ENCODE measurements at regions not wholly inside any gene's neighbourhood (a gene's known extent, or its start where the extent isn't known, plus 50 kb on each side); places are given as distances from the start of the nearest gene placed in this dataset.

DNA sequence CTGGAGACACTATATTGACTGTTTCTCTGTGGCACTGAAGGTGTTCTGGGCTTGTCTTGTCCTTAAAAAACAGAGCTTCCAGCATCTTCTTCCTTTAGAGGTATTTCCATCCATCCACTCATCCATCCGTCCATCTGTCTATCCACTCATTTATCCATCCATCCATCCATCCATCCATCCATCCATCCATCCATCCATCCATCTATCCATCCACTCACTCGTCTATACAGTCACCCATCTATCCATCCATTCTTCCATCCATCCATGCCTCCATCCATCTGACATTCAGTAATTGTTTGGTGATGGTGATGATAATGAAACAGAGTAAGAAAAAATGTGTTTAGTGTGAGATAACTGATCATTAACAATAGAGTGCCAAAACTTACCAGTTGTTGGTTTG is 334.8 kb downstream of the NSG2 start:
- no peak for DNase-seq

DNA sequence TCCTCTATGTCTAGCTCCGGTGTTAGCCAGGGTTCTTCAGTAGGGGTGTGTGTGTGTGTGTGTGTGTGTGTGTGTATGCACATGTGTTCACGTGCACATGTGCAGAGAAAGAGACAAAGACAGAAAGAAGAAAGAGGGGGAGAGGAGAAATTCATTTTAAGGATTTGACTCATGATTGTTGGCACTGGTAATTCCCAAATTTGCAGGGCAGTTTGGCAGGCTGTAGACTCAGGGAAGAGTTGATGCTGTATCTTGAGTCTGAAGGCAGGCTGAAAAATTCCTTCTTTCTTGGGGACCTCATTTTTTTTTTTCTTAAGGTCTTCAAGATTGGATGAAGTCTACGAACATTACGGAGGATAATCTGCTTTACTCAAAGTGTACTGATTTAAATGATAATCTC is 335.7 kb downstream of the NSG2 start:
- no peak for DNase-seq

DNA sequence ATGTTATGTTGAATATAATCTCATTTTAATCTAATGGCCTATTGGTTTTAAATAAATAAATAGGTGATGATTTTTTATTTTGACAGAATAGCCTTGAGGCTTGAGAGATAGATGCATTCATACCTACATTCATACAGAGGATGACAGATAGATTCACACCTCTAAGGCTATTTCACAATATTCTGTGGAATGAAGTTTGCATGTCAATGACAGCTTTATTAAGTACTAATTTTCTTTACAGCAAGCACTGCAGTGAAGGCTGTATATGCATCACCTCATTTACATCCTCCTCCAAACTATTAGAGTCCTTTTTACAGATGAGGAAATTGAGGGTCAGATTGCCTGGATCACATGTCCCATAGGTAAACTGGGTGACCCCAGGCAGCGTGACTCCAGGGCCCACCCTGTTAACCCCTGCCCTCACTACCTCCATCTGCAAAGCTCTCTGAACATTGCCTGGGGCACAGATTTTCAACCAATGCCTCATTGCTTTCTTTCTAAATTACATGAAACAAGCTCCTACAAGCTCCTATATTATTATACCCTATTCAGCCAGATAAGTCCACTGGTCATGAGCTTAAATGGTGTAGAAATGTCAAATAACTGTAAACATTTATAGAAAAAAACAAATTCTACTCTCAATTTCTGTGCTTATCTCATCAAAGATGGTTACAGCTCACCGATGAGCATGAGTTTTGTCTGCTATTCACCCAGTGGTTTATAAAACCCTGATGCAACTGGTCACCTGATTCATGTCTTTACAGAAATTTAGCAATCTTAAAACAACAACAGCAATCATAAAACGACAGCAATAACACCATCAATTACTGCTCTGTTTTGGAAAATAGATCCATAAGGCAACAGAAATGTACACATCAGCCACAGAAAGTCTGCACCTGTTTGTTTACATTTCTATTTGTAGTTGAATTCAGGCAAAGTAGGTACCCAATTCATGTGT is 338.0 kb downstream of the NSG2 start:
- no peak for DNase-seq

DNA sequence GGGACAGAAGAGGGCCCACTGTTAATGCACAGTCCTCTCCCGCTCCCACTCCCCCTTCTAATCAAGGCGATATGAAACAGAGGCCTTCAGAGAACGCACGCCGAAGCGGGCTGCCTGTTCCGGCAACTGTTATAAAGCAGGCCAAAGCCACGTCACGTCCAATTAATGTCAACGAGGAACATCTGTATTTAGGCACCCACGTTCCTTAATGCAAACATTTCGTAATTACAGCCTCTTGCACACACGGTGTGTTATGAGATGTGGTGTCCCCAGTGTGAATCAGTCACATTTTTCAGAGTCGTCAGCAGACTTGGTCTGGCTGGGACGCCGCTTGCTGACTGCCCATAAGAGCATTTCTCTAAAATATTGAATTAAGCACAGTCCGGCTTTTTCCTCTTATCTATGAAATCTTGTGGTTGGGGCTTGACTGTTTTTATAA is 339.0 kb downstream of the NSG2 start:
- DNase-seq: no peak

DNA sequence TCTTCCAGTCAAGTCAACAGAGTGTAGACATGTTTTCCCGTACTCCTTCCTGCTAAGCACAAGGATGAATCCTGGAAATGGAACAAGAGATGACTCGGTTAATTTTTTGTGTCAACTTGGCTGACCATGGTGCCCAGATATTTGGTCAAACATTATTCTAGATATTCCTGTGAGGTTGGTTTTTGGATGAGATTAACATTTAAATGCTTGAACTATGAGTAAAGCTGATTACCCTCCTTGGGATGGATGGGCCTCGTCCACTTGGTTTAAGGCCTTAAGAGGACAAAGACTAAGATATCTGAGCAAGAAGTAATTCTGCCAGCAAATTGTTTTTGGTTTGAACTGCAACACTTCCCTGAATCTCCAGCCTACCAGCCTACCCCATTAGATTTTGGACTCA is 338.1 kb upstream of the MSX2 start:
- DNase-seq: no peak

DNA sequence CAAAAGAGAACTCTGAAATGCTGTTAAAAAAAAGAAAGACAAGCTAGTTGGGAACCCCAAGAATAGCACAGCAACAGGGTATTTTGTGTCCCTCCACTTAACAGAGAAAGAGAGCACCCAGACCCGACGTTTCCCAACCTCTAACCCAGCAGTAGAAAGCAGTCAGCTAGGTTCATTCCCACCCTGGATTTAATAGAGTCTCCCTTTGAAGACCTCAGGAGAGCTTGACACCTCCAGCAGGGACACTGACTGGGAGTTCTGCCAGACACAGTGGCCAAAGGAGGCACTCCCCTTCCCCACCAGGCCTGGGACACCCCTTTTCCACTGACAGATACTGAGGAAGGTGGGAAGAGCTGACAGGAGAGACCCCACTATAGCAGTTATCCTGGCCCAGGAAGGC is 337.5 kb upstream of the MSX2 start:
- DNase-seq: no peak

DNA sequence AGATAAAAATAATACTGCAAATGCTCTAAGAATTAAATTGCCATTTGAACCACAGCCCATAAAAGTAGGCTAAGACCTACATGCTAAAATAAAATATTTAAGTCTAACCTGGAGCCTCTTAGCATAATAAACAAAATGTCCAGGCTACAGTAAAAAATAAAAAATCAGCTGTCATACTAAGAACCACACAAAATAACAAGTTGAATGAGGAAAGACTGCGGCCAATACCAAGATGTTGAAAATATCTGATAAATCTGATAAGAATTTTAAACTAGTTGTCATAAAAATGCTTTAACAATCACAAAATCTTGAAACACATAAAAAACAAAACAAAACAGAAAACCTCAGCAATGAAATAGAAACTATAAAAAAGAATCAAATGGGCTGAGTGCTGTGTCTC is 336.9 kb upstream of the MSX2 start:
- no peak for DNase-seq

DNA sequence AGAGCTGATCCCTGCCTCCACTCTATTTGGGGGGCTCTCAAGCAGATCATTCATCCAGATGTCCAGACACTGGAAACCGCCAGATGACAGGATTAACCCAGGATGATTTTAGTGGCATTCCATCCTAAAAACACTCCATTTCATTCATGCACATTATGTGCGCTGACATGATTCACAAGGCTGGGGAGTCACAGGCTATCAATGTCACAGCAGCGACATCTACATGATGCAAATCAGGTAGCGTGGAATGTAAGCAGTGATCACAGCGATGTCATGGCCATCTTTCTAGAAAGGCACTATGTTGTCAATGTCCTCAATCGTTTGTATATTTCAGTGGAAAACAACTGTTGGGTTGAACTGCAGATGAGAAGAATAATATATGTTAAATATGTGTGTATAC is 331.5 kb upstream of the MSX2 start:
- DNase-seq: no peak

DNA sequence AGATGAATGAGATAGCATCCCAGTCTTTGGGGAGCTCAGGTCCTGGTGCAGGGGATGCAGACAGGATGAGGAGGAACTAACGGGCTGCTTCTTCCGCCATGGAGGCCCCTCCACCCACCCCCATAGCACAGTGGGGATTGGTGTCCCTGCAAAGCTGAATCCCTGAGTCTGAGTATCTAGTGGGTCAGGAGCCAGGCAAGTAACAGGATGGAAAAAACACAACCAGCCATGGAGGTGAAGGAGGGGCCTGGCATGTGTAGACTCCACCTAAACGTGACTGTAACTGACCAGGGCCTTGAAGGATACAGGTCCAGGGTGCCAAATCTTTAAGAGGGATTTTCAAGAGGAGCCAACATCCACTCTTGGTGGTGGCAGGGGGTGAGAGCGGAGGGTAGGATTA is 327.8 kb upstream of the MSX2 start:
- no peak for DNase-seq

DNA sequence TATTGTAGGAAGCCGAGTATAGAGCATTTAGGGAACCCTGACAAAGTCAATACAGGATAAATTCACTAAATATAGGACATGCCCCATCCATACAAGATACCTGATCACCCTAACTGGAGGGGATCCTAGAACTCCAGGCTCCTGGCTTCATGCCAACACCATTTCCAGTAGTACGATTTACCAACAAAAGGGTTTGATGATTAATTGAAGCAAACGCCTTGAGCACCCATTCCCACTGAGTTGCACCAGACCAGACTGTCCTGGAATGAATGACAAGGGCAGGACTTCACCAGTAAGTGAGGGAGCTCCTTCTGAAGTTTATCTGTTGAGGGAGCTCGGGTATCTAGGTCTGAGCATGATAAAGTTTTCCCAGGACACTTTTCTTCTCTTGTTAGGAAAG is 327.2 kb upstream of the MSX2 start:
- DNase-seq: no peak

DNA sequence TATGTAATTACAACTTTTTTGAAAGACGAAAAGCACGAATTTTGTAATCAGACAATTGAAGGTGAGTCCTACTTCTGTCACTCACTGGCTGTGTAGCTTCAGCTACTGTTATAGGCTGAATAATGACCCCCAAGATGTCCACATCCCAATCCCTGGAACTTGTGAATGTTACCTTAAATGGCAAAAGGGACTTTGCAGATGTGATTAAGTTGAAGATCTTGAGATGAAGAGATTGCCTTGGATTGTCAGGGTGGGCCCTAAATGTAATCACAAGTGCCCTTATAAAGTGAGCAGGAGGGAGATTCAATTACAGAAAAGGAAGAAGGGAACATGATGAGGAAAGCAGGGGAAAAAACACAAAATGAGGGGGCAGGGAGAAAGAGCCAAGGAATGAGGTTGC is 326.2 kb upstream of the MSX2 start:
- DNase-seq: no peak

DNA sequence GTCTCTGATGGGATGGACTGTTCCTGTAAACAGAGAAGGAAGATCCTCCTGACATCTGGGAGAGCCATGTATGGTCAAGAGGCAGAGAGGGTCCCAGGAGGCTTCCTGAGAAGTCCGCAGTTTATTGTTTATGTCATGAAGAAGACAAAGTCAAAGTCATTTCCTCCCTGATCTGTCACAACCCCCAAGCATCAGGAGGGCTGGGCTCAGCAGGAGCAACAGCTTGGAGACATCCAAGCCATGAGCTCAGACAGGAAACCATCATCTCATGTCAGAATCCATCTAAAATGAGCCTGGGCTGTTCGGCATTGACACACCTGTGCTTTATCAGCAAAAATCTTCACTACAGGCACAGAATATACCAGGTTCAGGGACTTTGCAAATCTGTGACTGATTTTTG is 325.0 kb upstream of the MSX2 start:
- no peak for DNase-seq

DNA sequence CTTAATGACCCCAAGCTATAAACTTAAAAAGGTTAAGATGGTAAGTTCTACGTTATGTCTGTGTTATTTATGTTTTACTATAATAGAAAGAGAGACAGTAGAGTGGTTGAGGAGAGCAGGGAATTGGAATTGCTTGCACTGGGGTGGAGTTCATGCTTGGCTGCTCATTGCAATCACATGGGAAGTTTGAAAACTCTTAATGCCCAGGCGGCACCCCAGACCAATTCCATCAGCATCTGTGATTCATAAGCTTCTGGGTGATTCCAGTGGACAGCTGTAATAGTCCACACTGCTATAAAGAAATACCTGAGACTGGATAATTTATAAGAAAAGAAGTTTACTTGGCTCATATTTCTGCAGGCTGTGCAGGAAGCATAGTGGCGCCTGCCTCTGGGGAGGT is 323.9 kb upstream of the MSX2 start:
- DNase-seq: no peak

DNA sequence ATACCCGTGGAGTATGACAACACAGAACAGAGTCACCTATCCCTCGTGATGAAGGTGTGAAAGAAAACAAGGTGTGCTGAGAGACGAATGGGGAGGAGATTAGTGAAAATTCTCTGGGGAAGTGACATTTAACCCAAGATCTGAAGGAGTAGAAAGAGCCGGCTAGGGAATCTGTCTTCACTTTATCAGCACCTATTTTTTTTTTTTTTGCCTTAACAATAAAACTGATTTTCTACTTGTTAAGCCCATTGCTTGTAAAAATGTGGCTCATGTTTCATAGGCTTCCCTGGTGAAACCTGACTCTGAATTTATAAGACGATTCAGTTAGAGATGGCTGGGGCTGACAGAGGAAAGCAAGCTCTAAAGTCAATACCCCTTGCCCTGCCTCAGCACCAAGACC is 322.6 kb upstream of the MSX2 start:
- no peak for DNase-seq

DNA sequence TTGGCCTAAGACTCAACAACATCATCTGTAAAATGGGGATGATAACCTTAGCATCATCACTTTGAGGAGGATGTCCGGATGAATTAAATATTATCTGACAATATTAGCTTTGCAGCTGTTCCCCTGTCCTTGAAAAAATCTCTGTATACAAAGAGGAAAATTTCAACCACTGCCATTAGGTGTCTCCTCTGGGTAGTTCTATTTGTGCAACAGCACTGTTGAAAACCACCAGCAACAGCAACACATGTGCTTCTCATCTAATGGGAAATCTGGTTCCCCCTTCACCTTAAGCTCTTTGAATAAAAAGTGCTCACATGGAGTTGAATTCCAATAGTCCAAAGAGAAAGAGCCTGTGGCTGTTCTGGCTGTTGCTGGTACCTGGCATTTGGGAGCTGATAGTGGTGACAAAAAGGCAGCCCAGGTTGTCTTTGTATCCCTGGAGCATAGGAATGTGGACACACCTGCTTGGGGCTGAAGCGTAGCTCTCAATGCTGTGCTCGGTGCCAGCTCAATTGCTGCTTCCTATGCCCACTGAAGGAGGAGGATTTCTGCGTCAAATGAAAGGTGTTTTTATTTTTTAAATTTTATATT is 322.1 kb upstream of the MSX2 start:
- no peak for DNase-seq

DNA sequence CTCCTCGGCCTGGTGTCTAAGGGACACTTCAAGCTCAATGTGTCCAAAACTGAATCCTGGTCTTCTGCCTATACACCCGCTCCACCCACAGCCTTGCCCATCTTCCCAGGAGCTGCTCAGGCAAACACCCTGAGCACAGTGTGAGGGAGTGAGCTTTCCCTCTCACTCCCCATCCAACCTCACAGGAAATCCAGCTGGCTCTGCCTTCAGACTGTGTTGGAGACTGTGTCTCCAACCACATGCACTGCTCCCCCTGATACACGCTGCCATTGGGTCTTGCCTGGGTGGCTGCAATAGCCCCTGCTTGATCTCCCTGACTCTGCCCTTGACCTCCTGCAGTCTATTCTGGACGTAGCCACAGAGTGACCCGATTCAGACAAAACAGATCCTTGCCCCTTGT is 319.5 kb upstream of the MSX2 start:
- no peak for DNase-seq

DNA sequence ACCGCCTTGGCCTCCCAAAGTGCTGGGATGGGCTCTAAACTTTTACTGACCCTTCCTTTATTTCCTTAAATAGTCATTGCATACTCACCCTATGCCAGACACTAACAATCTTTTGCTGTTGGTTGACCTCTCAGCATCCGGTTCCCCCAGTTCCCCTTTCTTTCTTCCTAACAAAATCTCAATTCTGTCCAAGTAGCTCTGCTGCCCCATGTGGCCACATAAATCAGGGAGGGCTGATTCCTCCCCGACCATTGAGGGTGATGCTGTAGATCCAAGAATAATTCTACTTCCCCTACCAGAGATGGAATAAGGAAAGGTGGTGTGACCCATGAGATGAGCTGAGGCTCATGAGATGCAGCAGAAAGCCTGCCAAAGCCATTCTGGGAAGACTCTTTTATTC is 315.3 kb upstream of the MSX2 start:
- peak; percentile 6 for DNase-seq

DNA sequence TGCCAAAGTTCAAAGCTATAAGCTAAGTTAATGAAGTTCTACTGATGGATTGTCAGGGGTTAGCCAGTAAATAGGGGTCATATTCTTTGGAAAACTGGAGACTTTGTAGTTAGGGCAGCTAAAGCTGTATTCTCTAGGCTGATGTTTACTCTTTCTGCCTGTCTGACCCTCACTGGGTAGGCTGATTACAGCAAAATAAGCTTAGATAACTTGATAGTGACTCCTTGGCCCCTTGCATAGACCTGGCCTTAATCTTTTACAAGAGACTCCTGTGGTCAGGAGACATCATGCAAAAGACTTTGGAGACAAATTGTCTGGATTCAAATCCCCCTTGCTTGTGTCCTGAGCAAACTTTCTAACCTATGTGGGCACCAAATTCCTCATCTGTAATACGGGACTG is 314.4 kb upstream of the MSX2 start:
- DNase-seq: no peak

DNA sequence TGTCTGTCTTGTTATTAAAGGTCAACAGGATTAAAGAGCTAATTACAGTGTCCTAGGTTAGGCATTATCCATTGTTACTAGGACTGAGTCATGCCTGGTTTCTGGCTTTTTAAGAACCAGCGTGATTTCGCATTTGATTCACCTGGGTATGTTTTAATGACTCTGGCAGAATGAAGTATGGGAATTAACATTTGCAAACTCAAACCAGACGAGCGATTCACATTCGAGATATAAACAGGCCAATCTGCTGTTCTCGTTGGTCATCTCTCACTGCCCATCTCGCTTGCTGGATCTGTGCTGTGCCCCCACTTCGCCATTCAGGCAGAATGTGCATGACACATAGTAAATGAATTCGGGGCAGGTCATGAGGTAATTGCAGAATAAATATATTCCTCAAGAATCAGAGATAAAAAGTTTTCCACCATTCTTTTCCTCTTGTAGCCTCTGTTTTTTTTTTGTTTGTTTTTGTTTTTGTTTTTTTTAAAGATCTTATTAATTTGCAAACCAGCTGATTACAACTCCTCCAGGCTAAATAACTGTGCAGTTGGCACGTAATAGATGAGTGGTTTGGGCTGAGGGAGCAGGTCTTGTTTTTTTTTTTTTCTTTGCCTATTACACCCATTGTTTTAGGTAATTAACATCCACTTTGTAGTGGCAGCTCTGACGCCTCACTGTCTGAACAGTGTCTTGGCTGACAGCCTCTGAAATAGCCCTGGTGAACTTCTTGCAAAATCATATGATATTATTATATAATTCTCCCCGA is 313.5 kb upstream of the MSX2 start:
- DNase-seq: no peak

DNA sequence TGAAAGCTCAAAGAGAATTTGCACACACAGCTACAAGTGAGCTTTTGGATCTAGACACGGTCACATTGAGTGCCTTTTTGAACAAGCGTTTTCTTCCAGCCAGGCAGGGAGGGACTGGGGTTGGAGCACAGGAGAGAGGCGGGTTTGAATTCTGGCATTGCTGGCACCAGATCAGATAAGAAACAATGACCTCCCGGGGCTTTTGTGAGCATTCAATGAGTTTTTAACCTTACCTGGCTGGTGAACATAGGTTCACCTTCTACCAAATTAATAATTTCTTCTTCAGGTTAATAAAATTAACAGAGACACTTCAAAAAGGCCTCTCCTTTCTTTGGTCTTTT is 312.9 kb upstream of the MSX2 start:
- no peak for DNase-seq

DNA sequence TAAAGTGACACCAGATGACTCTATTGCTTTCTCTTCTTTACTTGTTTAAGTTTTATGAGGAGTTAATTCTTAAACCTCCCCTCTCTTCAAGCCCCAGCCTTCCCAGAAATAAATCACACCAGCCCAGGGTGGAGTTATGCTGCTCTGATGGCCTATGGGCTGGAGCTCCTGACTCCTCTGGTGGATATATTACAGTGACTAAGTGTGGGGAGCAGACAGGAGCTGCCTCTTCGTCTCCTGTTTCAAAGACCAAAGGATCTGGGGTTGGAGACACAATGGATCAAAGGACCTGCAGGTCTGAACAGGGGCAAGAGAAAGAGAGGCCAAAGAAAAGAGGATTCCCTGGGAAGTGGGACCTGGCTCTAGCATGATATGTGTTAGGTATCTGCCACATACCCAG is 312.0 kb upstream of the MSX2 start:
- DNase-seq: no peak

DNA sequence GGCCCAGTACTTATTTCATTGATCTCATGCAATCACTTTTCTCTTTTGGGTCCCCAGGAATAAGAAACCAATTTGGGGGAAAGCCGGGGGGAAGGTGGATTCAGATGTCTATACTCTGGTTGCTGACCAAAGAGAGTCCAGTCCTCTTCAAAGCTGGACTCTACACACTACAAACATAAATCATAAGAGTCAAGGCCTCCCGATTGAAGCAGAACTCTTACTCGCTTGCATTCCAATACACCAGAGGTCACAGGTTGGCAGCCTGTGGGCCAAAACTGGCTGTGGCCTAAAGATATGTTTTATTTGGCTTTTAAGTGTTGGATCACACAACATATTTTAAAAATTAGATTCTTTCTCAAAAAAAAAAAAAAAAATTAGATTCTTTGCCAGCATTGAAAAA is 311.4 kb upstream of the MSX2 start:
- no peak for DNase-seq

DNA sequence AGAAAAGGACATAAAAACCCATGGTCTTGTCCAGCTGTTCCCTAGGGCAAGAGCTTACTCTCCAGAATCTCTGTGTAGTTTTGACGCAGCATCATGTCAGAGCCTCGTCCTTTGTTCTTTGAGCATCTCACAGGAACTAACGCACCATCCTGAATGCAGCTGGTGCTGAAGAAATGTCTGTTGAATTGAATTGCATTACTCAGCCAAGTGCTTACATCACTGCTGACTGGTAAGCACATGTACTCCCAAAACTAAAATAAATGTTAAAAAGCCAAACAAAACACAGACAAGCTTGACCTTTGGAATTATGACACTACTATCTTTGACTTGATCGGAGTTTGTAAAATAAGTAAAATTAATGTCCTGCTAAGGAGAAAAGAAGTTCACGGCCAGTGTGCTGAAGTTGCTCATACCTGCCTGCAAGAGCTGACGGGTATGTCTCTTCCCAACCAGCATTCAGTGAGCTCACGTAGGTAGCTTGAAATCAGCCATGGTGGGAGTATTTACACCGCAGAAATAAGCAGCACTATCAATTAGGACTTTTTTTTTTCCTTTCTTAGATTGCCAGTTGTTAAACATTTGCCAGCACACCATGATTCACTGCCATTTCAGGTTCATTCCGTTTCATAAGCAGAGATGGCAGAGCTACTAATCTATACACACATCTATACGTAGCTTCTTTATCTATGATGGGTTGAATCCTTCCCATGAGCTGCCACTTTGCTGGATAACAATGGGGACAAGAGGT is 310.6 kb upstream of the MSX2 start:
- DNase-seq: no peak
